Mammary epithelial cell (primary cell): ENCODE measurements at regions not wholly inside any gene's neighbourhood (a gene's known extent, or its start where the extent isn't known, plus 50 kb on each side); places are given as distances from the start of the nearest gene placed in this dataset.

ENCODE experiments used
- EZH2 ChIP-seq: IDR thresholded peaks from 2 replicates; pipeline ENCODE4 v1.6.1; 2012; ENCODE audit warnings: low read length, inconsistent platforms, borderline replicate concordance
- TF ChIP-seq, protein P1 (sequence below), 2 donors: IDR thresholded peaks in 1 of 2; conservative IDR thresholded peaks in 1 of 2; 2 replicates each; pipeline ENCODE4 v1.5.1; 2011 to 2012; ENCODE audit warnings: inconsistent platforms in 2 of 2, low read length in 2 of 2, mild to moderate bottlenecking in 2 of 2, control low read depth in 1 of 2, low read depth in 1 of 2; ENCODE audit not compliant: insufficient read depth in 1 of 2; ENCODE audit errors: extremely low read depth in 1 of 2

DNA sequence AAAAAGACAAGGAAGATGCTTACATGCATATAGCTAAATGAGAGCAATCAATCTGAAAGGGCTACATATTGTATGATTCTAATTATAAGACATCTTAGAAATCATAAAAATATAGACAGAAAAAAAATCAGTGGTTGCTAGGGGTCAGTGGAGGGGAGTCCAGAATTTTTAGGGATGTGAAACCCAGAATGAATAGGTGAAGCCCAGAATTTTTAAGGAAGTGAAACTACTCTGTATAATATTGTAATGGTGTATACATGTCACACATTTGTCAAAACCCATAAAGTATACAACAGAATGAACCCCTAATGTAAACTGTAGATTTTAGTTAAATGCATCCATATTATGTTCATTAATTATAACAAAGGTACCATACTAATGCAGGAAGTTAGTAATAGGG lies 713.2 kb downstream of the FLRT2 start:
- TF ChIP-seq, protein P1, sequence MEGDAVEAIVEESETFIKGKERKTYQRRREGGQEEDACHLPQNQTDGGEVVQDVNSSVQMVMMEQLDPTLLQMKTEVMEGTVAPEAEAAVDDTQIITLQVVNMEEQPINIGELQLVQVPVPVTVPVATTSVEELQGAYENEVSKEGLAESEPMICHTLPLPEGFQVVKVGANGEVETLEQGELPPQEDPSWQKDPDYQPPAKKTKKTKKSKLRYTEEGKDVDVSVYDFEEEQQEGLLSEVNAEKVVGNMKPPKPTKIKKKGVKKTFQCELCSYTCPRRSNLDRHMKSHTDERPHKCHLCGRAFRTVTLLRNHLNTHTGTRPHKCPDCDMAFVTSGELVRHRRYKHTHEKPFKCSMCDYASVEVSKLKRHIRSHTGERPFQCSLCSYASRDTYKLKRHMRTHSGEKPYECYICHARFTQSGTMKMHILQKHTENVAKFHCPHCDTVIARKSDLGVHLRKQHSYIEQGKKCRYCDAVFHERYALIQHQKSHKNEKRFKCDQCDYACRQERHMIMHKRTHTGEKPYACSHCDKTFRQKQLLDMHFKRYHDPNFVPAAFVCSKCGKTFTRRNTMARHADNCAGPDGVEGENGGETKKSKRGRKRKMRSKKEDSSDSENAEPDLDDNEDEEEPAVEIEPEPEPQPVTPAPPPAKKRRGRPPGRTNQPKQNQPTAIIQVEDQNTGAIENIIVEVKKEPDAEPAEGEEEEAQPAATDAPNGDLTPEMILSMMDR (conservative IDR thresholded peaks at IDR 0.05 in 1 of 2, IDR thresholded peaks at IDR 0.05 in 1 of 2; ENCODE audit: extremely low read depth in 1 of 2, insufficient read depth in 1 of 2, low read depth in 1 of 2, low read length in 2 of 2) = no peak
- TF ChIP-seq EZH2 = no peak
